ENCODE measurements at regions not wholly inside any gene's neighbourhood (a gene's known extent, or its start where the extent isn't known, plus 50 kb on each side); places are given as distances from the start of the nearest gene placed in this dataset.

GRCh38 chr3:90035643-90036042 lies 928.2 kb downstream of the EPHA3 start:
- intact Hi-C loops (cut with micrococcal nuclease), result no loop called here

GRCh38 chr3:90036939-90037469 lies 929.6 kb downstream of the EPHA3 start:
- Histone ChIP-seq H2AFZ (ENCODE audit: insufficient read depth, low read depth, low read length, poor library complexity, severe bottlenecking) (no peak overlapping the region), H3K4me1 (ENCODE audit: control insufficient read depth in 1 of 2, insufficient read depth in 2 of 2, low read length in 2 of 2) (no peaks in the 10 kb centered on the region), H3K4me2 (replicated peaks; ENCODE audit: extremely low read depth, low read length, poor library complexity, severe bottlenecking) (no peak overlapping the region), H3K4me3 (replicated peaks in 1 of 3; ENCODE audit: low read depth in 2 of 3, low read length in 3 of 3) (no peak overlapping the region), H3K9ac (ENCODE audit: insufficient read depth, low read length, poor library complexity, severe bottlenecking) (no peak overlapping the region), H3K36me3 (replicated peaks in 1 of 2; ENCODE audit: control insufficient read depth in 1 of 2, insufficient read depth in 2 of 2, low read length in 2 of 2) (no peaks in the 10 kb centered on the region), H3K79me2 (ENCODE audit: insufficient read depth, low read length) (no peaks in the 10 kb centered on the region), H3K27ac (ENCODE audit: low read depth in 1 of 2, low read length in 2 of 2) (no peak overlapping the region), H4K20me1 (ENCODE audit: insufficient read depth, low read length) (no peaks in the 10 kb centered on the region), H3K27me3 (ENCODE audit: control insufficient read depth in 2 of 2, insufficient read depth in 2 of 2, low read length in 2 of 2) (no peaks in the 10 kb centered on the region), H3K9me3 (replicated peaks in 1 of 2; ENCODE audit: control insufficient read depth in 1 of 2, insufficient read depth in 1 of 2, low read length in 2 of 2) (no peaks in the 10 kb centered on the region)
- intact Hi-C loops (cut with micrococcal nuclease), result no loop called here
- no peaks in the 10 kb centered on the region for H3K4me1 Mint-ChIP-seq
- no peaks in the 10 kb centered on the region for H3K27me3 Mint-ChIP-seq (ENCODE audit: low read depth in 3 of 3)
- TF ChIP-seq CTCF (IDR thresholded peaks at IDR 0.05), result no peak
- DNase-seq, result no peak
- no peaks in the 10 kb centered on the region for H3K36me3 Mint-ChIP-seq
- peaks cover 0 to 2% (median 0%) of the 10 kb centered on the region in 7 donors for H3K9me3 Mint-ChIP-seq
- no peak overlapping the region for H3K4me3 Mint-ChIP-seq
- 100% methylated on average over 1 of the region's 1 CpG for WGBS (ENCODE audit: insufficient coverage)
- no peak overlapping the region for H3K27ac Mint-ChIP-seq

More at GRCh38 chr3:90035643-90036042, 928.2 kb downstream of the EPHA3 start:
- peaks cover 0 to 6% (median 0%) of the 10 kb centered on the region in 7 donors for H3K9me3 Mint-ChIP-seq
- Histone ChIP-seq H3K36me3 (replicated peaks in 1 of 2; ENCODE audit: control insufficient read depth in 1 of 2, insufficient read depth in 2 of 2, low read length in 2 of 2) (no peaks in the 10 kb centered on the region), H3K9me3 (replicated peaks in 1 of 2; ENCODE audit: control insufficient read depth in 1 of 2, insufficient read depth in 1 of 2, low read length in 2 of 2) (no peaks in the 10 kb centered on the region), H3K4me1 (ENCODE audit: control insufficient read depth in 1 of 2, insufficient read depth in 2 of 2, low read length in 2 of 2) (no peaks in the 10 kb centered on the region), H3K4me3 (replicated peaks in 1 of 3; ENCODE audit: low read depth in 2 of 3, low read length in 3 of 3) (no peak overlapping the region), H4K20me1 (ENCODE audit: insufficient read depth, low read length) (no peaks in the 10 kb centered on the region), H2AFZ (ENCODE audit: insufficient read depth, low read depth, low read length, poor library complexity, severe bottlenecking) (no peak overlapping the region), H3K79me2 (ENCODE audit: insufficient read depth, low read length) (no peaks in the 10 kb centered on the region), H3K9ac (ENCODE audit: insufficient read depth, low read length, poor library complexity, severe bottlenecking) (no peak overlapping the region), H3K27me3 (ENCODE audit: control insufficient read depth in 2 of 2, insufficient read depth in 2 of 2, low read length in 2 of 2) (no peaks in the 10 kb centered on the region), H3K4me2 (replicated peaks; ENCODE audit: extremely low read depth, low read length, poor library complexity, severe bottlenecking) (no peak overlapping the region), H3K27ac (ENCODE audit: low read depth in 1 of 2, low read length in 2 of 2) (no peak overlapping the region)
- H3K4me1 Mint-ChIP-seq, result no peaks in the 10 kb centered on the region
- DNase-seq, result no peak
- H3K36me3 Mint-ChIP-seq, result no peaks in the 10 kb centered on the region
- no peak overlapping the region for H3K4me3 Mint-ChIP-seq
- no peaks in the 10 kb centered on the region for H3K27me3 Mint-ChIP-seq (ENCODE audit: low read depth in 3 of 3)
- H3K27ac Mint-ChIP-seq, result no peak overlapping the region
- whole genome bisulfite sequencing (ENCODE audit: insufficient coverage), result 80% methylated on average over 1 of the region's 1 CpG
- TF ChIP-seq CTCF (IDR thresholded peaks at IDR 0.05), result no peak
